ENCODE measurements at regions not wholly inside any gene's neighbourhood (a gene's known extent, or its start where the extent isn't known, plus 50 kb on each side); places are given as distances from the start of the nearest gene placed in this dataset.
"Not testable (repeated sequence)": the region's sequence is repeated elsewhere in the genome, so short reads cannot be mapped to it uniquely, and the experiment has no call there.

DNA sequence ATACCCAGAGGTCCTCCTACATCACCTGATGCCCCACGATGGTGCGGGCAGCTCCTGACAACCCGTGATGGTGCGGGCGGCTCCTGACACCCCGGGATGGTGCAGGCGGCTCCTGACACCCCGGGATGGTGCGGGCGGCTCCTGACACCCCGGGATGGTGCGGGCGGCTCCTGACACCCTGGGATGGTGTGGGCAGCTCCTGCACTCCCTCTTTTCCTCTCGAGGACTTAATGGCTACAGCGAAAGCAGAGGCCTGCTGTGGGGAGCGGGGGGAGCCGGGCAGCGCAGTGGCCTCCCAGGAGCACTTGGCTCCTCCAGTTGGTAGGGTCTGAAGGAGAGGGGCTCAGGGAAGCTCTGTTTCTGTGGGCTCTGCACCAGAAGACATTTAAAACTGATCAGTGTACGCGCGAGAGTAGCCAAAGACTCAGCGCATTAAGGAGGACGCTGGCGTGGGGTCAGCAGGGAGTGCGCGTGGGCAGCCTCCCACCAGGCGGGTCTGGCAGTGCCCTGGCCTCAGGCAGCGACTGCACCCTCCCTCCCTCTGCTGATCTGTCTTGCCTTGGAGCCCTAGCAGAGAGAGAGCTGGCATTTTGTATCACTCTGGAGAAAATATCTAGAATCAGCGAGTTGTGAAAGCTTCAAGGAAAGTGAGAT, 464.5 kb upstream of the MYT1L start:
- no peak for DNase-seq (ENCODE audit: low read depth)

DNA sequence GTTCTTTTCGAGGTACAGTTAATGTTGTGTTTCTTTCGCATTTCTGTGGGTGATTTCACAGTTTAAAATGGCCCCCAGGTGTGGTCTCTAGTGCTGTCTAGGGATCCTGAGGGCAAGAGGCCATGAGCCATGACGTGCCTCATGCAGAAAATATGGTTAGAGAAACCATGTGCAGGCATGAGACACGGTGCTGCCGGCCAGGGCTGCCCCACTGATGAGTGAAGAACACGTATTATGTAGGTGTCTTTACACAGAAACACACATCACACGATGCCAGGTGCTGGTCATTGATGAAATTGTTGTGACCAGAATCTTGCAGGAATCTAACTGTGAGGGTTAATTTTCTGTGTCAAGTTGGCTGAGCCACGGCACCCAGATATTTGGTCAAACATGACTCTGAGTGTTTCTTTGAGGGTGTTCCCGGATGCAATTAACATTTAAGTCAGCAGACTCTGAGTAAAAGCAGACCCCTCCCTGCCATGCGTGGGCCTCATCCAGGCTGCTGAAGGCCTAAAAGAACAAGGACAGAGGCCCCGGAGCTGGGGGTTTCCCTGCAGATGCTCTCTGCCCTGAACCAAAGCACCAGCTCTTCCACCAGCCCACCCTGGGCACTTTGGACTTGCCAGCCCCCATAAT, 463.0 kb upstream of the MYT1L start:
- DNase-seq (ENCODE audit: low read depth) = no peak

DNA sequence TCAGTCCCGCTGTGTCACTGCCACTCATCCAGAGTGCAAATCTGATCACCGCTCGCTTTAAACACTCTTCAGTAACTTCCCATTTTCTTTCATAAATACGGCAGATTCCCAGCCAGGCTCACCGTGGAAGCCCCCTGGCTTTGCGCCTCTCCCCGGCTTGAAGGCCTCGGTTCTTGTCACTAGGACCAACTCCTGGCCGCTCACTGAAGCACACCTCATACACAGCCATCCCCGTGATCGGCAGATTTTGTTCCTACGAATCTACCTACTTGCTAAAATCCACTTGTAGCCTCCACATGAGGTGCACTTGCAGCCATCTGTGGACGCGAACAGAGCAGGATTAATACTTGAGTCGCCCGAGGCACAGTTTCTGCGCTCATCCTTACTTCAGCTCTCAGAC, 462.4 kb upstream of the MYT1L start:
- DNase-seq (ENCODE audit: low read depth) = no peak

DNA sequence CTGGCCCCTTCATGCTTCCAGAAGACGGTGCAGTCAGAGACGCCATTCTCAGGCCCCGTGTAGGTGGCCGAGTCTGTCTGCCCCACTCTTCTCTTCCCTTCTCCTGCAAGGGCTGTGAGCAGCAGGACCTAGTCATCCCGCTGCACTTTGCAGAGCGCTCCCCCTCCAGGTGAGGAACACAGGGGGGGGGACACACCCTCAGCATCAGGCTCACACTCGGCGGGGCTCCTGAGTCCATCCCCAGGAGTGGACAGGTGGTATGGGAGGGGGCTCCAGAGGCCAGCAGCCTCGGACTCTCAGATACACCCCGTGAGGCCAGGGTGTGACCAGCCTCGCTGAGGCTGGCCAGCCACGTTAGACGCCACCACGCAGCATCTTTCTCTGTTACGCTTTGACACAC, 460.5 kb upstream of the MYT1L start:
- no peak for DNase-seq (ENCODE audit: low read depth)

DNA sequence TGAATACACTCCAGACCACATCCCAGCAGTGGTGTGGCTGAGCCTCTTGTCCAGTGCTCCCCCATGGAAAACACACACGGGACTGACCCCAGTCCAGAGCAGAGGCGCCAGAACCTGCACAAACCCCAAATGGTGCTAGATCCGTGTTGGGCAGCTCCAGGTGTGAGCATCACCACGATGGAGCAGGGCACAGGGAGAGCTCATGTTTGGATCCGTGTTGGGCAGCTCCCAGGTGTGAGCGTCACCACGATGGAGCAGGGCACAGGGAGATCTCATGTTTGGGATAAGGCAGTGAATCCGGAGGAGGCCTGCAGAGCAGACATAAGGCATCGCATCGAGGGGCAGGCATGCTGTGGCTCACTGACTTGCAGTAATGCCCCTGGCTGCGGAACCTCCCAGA, 460.0 kb upstream of the MYT1L start:
- DNase-seq (ENCODE audit: low read depth) = no peak

DNA sequence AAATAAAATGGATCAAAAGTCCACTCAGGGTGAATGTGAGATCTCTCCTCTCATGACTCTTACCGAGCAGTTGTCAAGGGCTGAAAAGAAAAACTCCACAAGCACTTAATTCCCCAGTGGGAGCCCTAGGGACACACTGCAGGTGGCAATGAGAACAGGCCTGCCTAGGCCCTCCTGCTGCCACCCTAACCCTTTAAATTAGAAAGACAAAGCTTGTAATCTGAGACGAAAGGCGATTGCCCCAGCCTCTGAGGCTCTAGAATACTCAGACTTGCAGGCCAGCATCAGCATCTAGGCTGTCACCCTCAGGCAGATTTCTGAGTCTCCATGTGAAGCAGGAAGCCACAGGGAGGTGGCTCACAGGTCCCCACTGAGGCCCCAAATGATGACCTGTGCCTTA, 457.0 kb upstream of the MYT1L start:
- DNase-seq (ENCODE audit: low read depth) = no peak

DNA sequence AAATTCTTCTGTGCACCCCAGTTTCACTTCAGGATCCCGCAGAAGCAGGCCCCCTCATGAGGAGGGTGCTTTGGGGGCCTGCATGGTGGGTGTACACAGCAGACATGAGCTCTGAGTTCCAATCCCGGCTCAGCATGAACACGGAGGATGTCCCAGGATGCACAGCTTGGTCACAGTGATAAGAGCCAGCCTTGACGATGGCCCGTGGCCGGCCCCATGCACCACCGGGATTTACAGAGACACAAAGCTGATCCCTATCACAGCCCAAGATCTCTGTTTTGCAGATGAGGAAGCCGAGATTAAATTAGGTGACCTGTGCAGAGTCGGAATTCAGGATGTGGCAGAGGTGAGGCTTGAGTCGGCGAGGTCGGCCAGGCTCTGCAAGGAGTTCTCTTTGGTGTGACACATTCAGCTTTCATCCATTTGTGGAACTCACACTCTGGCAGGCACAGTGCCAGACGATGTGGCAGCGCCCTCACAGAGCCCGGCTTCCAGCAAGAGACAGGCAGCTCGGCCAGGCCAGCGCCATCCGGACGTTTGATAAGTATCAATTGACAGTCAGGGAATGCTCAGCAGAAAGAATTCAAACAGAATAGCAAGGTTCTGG, 456.3 kb upstream of the MYT1L start:
- no peak for DNase-seq (ENCODE audit: low read depth)

DNA sequence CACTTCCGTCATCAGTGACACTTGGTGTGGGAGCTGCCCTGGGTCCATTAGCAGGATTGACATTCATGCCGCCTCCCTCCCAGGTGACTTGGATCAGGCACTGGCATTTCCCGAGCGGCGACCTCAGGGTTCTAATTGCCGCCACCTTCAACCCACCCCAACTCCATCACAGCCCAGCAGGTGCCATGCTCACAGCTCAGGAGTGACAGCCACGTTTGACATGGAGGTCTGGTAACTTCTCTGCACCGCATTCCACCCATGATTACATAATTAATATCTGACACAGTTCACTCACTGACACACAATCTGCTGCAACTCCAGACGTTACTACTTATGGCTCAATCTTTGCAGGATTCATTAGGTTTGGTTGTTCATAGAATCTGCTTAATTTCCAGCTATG, 450.9 kb upstream of the MYT1L start:
- no peak for DNase-seq (ENCODE audit: low read depth)

DNA sequence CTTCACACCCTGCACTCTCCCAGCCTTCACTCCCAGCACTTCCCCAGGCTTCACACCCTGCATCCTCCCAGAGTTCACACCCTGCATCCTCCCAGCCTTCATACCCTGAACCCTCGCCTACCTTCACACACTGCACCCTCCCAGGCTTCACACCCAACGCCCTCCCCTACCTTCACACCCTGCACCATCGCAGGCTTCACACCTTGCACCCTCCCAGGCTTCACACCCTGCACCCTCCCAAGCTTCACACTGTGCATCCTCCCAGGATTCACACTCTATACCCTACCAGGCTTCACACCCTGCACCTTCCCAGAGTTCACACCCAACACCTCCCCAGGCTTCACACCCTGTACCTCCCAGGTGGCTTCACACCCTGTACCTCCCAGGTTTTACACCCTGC, 448.7 kb upstream of the MYT1L start:
- DNase-seq (ENCODE audit: low read depth) = no peak

DNA sequence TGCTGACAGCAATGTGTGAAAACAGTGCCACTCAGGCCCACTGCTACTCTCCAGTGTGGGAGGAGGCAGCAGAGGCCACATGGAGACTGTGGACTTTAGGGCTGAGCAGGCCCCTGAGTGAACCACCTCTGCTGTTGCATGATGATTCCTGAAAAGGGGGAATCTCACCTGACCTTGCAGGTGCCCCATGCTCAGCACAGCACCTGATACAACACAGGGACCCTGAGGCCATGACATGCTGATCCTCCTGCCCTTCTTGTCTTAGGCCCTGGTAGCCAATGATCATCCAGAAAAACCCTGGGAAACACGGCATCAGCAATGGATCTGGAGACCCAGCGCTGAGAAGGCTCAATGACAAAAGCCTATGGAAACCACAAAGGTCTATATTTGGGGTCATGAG, 446.8 kb upstream of the MYT1L start:
- DNase-seq (ENCODE audit: low read depth) = no peak

DNA sequence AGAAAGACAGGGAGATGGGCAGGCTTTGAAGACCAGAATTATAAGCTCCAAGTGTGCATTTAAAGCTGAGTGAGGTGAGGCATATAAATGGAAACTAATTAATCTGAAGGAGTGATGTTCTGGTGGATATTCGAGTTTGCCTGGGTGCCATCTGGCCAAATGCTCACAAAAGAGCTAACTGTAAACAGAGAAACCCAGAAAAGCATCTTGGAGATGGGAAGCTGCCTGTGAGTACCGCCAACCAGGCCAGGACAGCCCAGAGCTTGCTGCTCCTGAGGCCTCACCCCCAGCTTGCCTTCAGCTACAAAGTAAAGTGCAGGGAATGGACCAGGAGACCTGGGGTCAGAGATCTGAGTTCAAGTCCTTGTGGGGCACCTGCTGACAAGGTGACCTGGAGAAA, 446.1 kb upstream of the MYT1L start:
- DNase-seq (ENCODE audit: low read depth) = no peak

DNA sequence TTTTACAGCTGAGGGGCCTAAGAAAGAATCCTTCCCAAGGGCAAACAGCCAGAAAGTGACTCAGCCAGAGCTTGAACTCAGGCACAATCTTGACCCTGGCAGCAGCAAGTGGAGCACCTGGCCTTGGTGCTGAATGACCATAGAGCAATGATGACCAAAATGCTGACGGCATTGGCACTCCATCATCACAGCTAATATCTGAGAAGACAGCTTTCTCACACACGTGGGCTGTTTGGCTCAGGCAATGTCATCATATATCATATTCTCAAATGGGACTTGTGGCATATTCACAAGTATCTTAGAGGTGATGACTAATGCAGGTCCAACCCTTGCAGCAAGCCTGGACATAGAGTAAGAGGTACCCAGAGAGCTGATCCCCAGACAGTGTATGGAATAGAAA, 443.9 kb upstream of the MYT1L start:
- no peak for DNase-seq (ENCODE audit: low read depth)

DNA sequence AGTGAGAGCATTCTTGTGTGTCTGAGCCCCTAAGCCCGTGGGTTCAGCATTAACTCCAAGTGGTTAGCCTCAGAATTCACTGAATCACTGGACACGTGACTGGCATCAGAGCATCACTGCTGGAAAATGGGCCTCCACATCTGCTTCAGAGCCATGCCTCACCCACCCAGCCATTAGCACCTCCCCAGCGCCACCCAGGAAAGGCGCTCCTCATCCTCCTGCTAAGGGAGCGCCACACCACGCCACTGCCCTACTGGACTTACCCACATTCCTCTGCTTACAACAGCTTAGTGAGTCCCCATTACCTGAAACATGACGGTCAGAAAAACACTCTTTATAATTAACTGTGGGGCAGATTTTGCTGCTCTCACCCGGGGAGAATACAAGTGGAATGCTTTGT, 442.6 kb upstream of the MYT1L start:
- DNase-seq (ENCODE audit: low read depth) = no peak

DNA sequence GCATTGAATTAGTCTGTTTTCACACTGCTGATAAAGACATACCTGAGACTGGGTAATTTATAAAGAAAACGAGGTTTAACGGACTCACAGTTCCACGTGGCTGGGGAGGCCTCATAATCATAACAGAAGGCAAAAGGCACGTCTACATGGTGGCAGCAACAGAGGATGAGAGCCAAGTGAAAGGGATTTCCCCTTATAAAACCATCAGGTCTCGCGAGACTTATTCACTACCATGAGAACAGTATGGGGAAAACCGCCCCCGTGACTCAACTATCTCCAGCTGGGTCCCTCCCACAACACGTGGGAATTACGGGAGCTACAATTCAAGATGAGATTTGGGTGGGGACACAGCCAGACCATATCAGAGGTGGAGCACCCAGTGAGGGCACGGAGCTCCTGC, 442.0 kb upstream of the MYT1L start:
- DNase-seq (ENCODE audit: low read depth) = not testable (repeated sequence)

DNA sequence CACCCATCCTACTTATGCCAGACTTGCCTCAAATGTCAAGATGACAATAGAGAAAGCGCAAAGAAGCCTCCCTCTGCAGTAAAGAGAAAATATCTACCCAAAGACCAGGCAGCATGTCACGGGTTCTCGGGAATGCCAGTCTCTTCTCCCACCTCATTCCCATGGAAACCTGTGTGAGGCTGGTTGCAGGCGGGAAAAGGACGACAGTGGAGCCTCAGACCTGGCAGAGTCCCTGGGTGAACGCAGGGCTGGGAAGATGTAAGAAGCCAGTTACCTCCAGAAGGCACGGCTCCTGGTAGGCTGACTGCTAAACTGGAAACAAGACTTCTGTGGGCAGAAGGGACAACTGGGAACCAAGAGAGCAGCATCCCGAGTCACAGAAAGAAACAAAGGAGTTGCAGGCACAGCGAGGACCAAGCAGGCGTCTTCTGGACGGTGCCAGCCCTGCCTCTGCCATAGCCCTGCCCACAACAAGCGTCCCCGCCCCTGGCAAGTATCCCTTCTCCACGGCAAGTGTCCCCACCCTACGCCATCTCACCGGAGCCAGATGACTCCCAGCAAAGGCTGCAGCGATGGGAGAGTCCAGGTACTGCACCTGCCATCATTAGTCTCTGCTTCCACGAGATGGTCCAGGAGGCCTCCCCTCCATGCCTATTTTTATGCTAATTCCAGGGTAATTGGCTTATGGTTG, 440.8 kb upstream of the MYT1L start:
- DNase-seq (ENCODE audit: low read depth) = no peak

DNA sequence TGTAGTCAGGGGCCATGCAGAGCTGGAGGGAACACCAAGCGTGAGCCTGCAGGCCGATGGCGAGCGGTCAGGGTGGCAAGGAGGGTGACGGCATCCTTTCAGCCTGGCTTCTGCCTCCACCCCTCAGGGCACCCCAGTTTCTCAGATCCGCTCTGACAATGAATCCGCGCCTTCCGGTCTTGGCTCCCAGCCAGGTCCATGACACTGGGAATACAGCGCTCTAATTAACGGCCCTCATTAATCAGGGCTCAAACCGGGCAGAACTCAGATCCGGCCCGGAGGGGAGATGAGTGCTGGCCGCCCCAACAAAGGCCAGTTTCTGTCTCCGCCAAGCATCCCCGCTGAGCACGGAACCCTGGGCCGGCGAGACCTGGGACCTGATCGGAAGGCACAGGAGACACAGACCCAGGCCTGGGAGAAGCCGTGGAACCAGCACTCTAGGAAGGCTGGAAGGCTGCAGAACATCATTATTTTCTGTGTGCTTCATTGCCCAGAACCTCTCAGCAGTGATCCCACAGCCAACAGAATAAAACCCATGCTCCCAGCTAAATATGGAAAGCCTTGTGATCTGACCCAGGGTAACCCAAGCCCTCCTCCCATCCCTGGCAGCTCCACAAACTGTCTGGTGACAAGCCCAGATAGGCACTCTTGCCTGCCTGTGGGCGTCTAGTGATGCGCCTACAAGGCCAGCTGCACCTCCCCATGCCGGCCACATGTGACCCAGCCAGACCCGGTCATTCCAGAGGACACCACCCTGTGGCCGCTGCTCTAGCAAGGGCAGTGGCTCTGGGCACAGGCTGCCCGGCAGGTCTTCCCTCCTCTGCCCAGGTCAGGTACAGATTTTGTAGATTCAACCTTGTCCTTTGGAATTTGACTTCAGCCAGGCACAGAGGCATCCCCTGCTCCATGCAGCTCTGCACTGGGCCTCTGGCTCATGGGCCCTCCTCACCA, 438.7 kb upstream of the MYT1L start:
- no peak for DNase-seq (ENCODE audit: low read depth)

DNA sequence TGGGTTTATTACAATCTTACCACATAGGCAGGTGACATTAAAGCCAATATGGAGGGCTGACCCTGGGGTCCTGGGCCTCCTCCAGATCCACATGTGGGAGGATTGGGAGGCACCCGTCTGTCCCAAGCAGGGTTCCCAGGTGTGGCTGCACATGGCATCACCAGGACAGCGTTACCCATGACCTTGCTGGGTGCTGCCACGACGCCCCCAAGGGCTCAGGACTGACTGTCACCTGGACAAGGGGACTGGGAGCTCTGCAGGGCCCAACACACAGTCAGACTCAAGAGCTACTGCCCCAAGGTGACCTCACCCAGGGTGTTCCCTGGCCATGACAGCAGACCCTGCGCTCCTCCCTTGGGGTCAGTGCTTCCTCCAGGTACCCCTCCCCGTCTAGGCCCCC, 437.4 kb upstream of the MYT1L start:
- DNase-seq (ENCODE audit: low read depth) = no peak

DNA sequence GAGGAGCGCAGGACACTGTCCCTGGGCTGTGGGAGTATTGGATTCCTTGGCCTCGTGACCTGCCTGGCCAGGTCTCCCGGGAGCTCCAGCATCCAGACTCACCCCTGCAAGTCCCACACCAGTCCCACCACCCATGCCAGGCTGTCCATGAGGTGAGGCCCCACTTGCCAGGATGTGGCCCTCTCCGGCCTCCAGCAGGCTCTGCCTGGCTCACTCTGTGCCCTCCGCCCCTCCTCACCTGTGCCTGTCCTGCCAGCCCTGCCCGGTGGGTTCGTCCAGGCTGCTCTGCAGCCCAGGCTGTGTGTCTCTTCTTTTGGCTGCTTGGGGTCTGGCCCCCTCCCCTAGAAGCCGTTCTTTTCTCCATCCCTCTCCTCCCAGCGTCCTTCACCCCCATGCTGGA, 436.8 kb upstream of the MYT1L start:
- no peak for DNase-seq (ENCODE audit: low read depth)

DNA sequence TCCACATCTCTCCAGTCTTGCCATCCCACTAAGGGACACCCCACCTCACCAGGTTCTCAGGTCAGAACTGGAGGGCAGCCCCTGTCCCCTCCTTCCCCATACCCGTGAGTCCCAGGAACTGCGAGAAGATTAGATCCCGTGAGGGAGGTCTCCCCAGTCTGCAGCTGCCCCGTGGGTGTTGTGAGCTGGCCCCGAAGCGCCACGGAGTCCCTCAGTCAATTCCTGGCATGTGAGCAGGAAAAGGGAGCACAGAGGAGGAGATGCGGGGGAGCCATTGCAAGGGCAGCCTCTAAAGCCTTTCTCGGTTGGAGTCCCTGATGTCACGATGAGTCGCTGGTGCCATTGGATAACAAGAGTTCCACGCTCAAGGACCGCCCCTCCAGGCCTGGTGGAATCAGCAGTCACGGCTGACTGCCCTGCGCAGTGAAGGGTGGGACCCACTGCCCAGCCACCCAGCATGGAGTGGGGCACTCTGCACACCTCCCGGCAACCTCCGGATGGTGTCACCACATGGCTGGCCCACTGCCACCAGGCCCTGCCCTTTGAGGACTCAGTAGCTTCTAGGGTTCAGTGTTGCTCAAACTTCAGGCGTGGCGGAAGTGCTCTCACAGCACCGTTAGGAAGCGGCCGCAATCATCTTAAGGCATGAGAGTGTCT, 434.9 kb upstream of the MYT1L start:
- no peak for DNase-seq (ENCODE audit: low read depth)

DNA sequence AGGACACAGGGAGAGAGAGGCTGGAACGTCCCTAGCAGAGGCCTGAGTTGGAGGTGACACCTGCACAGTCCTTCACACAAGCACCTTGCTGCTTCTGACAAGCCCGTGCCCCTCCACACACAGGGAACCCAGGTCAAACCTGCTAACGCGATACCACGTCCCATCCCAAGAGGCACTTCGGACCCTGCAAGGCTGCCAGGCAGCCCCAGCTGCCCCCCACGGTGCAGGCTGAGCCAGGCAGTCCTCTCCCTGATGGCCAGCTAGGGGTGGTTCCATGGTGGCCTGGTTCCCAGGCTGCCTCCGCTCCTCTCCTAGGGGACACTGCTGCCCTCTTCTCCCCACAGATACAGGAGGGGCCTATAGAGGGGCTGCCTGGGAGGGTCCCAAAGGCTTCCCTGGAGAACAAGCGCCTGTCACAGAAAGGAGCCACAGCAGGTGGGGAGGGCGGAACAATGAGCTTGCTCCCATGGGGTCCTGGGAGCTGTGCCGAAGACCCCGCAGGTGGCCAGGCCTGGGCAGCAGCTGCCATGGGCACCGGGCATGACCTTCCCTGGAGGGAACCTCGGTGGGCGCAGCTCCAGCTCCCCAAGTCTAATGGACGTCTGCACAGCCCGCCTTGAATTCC, 434.2 kb upstream of the MYT1L start:
- no peak for DNase-seq (ENCODE audit: low read depth)

DNA sequence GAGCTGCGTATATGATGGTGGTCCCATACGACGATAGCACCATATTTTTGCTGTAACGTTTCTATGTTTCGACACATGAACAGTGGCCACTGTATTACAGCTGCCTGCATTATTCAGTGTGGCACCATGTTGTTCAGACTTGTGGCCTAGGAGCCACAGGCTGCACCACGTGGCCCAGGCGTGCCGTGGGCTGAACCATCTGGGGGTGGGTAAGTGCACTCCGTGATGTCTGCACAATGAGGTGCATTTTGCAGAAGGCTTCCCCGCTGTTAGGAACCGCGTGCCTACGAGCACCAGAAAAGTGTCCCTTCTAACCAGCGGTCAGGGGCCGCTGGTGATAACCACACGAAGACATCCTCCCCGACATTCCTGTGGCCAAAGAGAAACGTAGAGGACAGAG, 433.7 kb upstream of the MYT1L start:
- no peak for DNase-seq (ENCODE audit: low read depth)

Data from non-pigmented ciliary epithelial cell (primary cell).